H9 (cell line): ENCODE measurements at regions not wholly inside any gene's neighbourhood (a gene's known extent, or its start where the extent isn't known, plus 50 kb on each side); places are given as distances from the start of the nearest gene placed in this dataset.

Experiments
- DNase-seq: peaks from one replicate; pipeline ENCODE4 v3.0.0-alpha.2; 2017
- H2AFZ ChIP-seq: one replicate; pipeline ENCODE4 v1.6.1; 2013; ENCODE audit warnings: mild to moderate bottlenecking, low read length, control low read depth, moderate library complexity
- H2AK5ac ChIP-seq: 2 replicates; pipeline ENCODE4 v1.6.1; 2013; ENCODE audit warnings: low read length, control low read depth, mixed read lengths; ENCODE audit not compliant: insufficient read length
- H2BK120ac ChIP-seq: one replicate; pipeline ENCODE4 v1.6.1; 2013; ENCODE audit warnings: low read depth, mild to moderate bottlenecking, low read length, control low read depth, inconsistent platforms; ENCODE audit not compliant: poor library complexity, severe bottlenecking
- H2BK12ac ChIP-seq: 2 replicates; pipeline ENCODE4 v1.6.1; 2013; ENCODE audit warnings: low read length, control low read depth, mixed read lengths, low read depth; ENCODE audit not compliant: insufficient read length
- H2BK15ac ChIP-seq: 2 replicates; pipeline ENCODE4 v1.6.1; 2013; ENCODE audit warnings: low read depth, low read length, control low read depth
- H2BK20ac ChIP-seq: one replicate; pipeline ENCODE4 v1.6.1; 2013; ENCODE audit warnings: low read depth, mild to moderate bottlenecking, low read length, control low read depth, inconsistent platforms; ENCODE audit not compliant: poor library complexity, severe bottlenecking
- H2BK5ac ChIP-seq: 2 replicates; pipeline ENCODE4 v1.6.1; 2013; ENCODE audit warnings: low read length, control low read depth, mixed read lengths; ENCODE audit not compliant: insufficient read length
- H3K14ac ChIP-seq: 2 replicates; pipeline ENCODE4 v1.6.1; 2013; ENCODE audit warnings: low read length, control low read depth; ENCODE audit not compliant: insufficient read depth
- H3K18ac ChIP-seq: 2 replicates; pipeline ENCODE4 v1.6.1; 2013; ENCODE audit warnings: low read depth, mild to moderate bottlenecking, mixed read lengths, low read length, control low read depth; ENCODE audit not compliant: insufficient read length
- H3K23ac ChIP-seq: 2 replicates; pipeline ENCODE4 v1.6.1; 2013; ENCODE audit warnings: low read length, control low read depth, mixed read lengths, low read depth; ENCODE audit not compliant: insufficient read length
- H3K23me2 ChIP-seq: 2 replicates; pipeline ENCODE4 v1.6.1; 2013; ENCODE audit warnings: low read depth, mild to moderate bottlenecking, mixed read lengths, low read length, control low read depth; ENCODE audit not compliant: insufficient read length, poor library complexity, severe bottlenecking
- H3K27ac ChIP-seq: 2 replicates; pipeline ENCODE4 v1.5.1; 2013; ENCODE audit warnings: low read length, control low read depth, mixed read lengths, low read depth; ENCODE audit not compliant: insufficient read length
- H3K27me3 ChIP-seq: 2 replicates; pipeline ENCODE4 v1.6.1; 2013; ENCODE audit warnings: low read length, control low read depth, inconsistent platforms; ENCODE audit not compliant: insufficient read depth
- H3K4ac ChIP-seq: 2 replicates; pipeline ENCODE4 v1.6.1; 2013; ENCODE audit warnings: low read depth, mild to moderate bottlenecking, control low read depth, inconsistent platforms, low read length, moderate library complexity
- H3K4me1 ChIP-seq: 2 replicates; pipeline ENCODE4 v1.6.1; 2013; ENCODE audit warnings: low read length, control low read depth, inconsistent platforms; ENCODE audit not compliant: insufficient read depth
- H3K4me2 ChIP-seq: 2 replicates; pipeline ENCODE4 v1.6.1; 2013; ENCODE audit warnings: low read length, control low read depth, mixed read lengths; ENCODE audit not compliant: insufficient read length, insufficient read depth
- H3K56ac ChIP-seq: 2 replicates; pipeline ENCODE4 v1.6.1; 2013; ENCODE audit warnings: low read depth, mild to moderate bottlenecking, mixed read lengths, low read length, control low read depth; ENCODE audit not compliant: insufficient read length
- H3K79me1 ChIP-seq: 2 replicates; pipeline ENCODE4 v1.6.1; 2013; ENCODE audit warnings: low read depth, mild to moderate bottlenecking, moderate library complexity, low read length, control low read depth, inconsistent platforms; ENCODE audit not compliant: insufficient read depth, poor library complexity, severe bottlenecking
- H3K79me2 ChIP-seq: 2 replicates; pipeline ENCODE4 v1.6.1; 2013; ENCODE audit warnings: low read length, control low read depth, inconsistent platforms; ENCODE audit not compliant: insufficient read depth
- H3K9ac ChIP-seq: 2 replicates; pipeline ENCODE4 v1.6.1; 2013; ENCODE audit warnings: low read length, control low read depth, mixed read lengths; ENCODE audit not compliant: insufficient read length; ENCODE audit errors: extremely low read depth
- H3K9me3 ChIP-seq: one replicate; pipeline ENCODE4 v1.6.1; 2013; ENCODE audit warnings: low read depth, low read length, inconsistent platforms; ENCODE audit not compliant: control insufficient read depth
- H3T11ph ChIP-seq: one replicate; pipeline ENCODE4 v1.6.1; 2013; ENCODE audit warnings: mild to moderate bottlenecking, low read length, control low read depth, inconsistent platforms
- H4K20me1 ChIP-seq: one replicate; pipeline ENCODE4 v1.6.1; 2013; ENCODE audit not compliant: control insufficient read depth, insufficient read length, insufficient read depth
- H4K5ac ChIP-seq: 2 replicates; pipeline ENCODE4 v1.6.1; 2013; ENCODE audit warnings: low read depth, mild to moderate bottlenecking, mixed read lengths, low read length, control low read depth; ENCODE audit not compliant: insufficient read length
- H4K8ac ChIP-seq: replicated peaks from 2 replicates; pipeline ENCODE4 v1.6.1; 2013; ENCODE audit warnings: low read length, control low read depth, mixed read lengths, low read depth; ENCODE audit not compliant: insufficient read length
- H4K91ac ChIP-seq: 2 replicates; pipeline ENCODE4 v1.6.1; 2013; ENCODE audit warnings: low read depth, mild to moderate bottlenecking, moderate library complexity, mixed read lengths, low read length, control low read depth; ENCODE audit not compliant: insufficient read length
- H3K27ac Mint-ChIP-seq, 3 experiments: 2 replicates in 2 of 3; 3 replicates in 1 of 3; pipeline ENCODE4 v1.8.0; 2020 to 2021; ENCODE audit warnings: mixed read lengths in 3 of 3, mild to moderate bottlenecking in 1 of 3, moderate library complexity in 1 of 3
- H3K27me3 Mint-ChIP-seq: 2 replicates; pipeline ENCODE4 v1.8.0; 2021; ENCODE audit warnings: low read depth, mild to moderate bottlenecking, moderate library complexity, mixed read lengths
- H3K36me3 Mint-ChIP-seq, 3 experiments: 2 replicates in 2 of 3; 3 replicates in 1 of 3; pipeline ENCODE4 v1.8.0; 2020 to 2021; ENCODE audit warnings: low read depth in 3 of 3, mixed read lengths in 3 of 3; ENCODE audit not compliant: insufficient read depth in 1 of 3
- H3K4me1 Mint-ChIP-seq, 2 experiments: 2 replicates each; pipeline ENCODE4 v1.8.0; 2020; ENCODE audit warnings: mixed read lengths in 2 of 2
- H3K4me3 Mint-ChIP-seq, 2 experiments: 2 replicates in 1 of 2; 3 replicates in 1 of 2; pipeline ENCODE4 v1.8.0; 2020 to 2021; ENCODE audit warnings: mild to moderate bottlenecking in 2 of 2, mixed read lengths in 2 of 2, moderate library complexity in 1 of 2
- H3K9me3 Mint-ChIP-seq, 2 experiments: 2 replicates in 1 of 2; 3 replicates in 1 of 2; pipeline ENCODE4 v1.8.0; 2020; ENCODE audit warnings: mild to moderate bottlenecking in 2 of 2, mixed read lengths in 2 of 2, moderate library complexity in 1 of 2
- WGBS: extraction: QIAGEN DNeasy Blood & Tissue Kit; methylation state at CpG from one replicate; pipeline ENCODE4 v1.1.7; 2013; ENCODE audit warnings: missing lambda C conversion rate, low lambda C conversion rate, mixed read lengths; ENCODE audit not compliant: insufficient read length; ENCODE audit errors: extremely low coverage; 5-methylcytosine and 5-hydroxymethylcytosine counted together
- TF ChIP-seq, protein P1 (sequence below): fragments of 200-600 bp; sonication (generic); conservative IDR thresholded peaks from 3 replicates; pipeline ENCODE4 v1.8.0; 2021; ENCODE audit warnings: antibody characterized with exemption, mild to moderate bottlenecking

GRCh38 chr4:138488533-138488932, 246.4 kb upstream of the SLC7A11 start:
- H3K4me1 Mint-ChIP-seq, result peaks cover 12 to 13% of the 10 kb centered on the region in 2 experiments

More at GRCh38 chr4:138488533-138488932, 246.4 kb upstream of the SLC7A11 start:
- no CpG with 5 or more reads among the region's 4 CpGs for WGBS
- no peak overlapping the region for H2BK15ac ChIP-seq
- H3K4ac ChIP-seq, result no peak overlapping the region
- no peaks in the 10 kb centered on the region for H3K23me2 ChIP-seq
- H4K5ac ChIP-seq, result no peak overlapping the region
- no peak overlapping the region for H3K18ac ChIP-seq
- no peak overlapping the region for H3T11ph ChIP-seq
- TF ChIP-seq, protein P1, sequence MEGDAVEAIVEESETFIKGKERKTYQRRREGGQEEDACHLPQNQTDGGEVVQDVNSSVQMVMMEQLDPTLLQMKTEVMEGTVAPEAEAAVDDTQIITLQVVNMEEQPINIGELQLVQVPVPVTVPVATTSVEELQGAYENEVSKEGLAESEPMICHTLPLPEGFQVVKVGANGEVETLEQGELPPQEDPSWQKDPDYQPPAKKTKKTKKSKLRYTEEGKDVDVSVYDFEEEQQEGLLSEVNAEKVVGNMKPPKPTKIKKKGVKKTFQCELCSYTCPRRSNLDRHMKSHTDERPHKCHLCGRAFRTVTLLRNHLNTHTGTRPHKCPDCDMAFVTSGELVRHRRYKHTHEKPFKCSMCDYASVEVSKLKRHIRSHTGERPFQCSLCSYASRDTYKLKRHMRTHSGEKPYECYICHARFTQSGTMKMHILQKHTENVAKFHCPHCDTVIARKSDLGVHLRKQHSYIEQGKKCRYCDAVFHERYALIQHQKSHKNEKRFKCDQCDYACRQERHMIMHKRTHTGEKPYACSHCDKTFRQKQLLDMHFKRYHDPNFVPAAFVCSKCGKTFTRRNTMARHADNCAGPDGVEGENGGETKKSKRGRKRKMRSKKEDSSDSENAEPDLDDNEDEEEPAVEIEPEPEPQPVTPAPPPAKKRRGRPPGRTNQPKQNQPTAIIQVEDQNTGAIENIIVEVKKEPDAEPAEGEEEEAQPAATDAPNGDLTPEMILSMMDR, result no peak
- no peak overlapping the region for H3K9ac ChIP-seq
- Mint-ChIP-seq H3K4me3 (no peak overlapping the region), H3K27ac (no peak overlapping the region; a peak in 1 of 7 replicates), H3K9me3 (no peaks in the 10 kb centered on the region), H3K36me3 (no peaks in the 10 kb centered on the region), H3K27me3 (no peaks in the 10 kb centered on the region)
- H3K23ac ChIP-seq, result no peak overlapping the region
- H3K9me3 ChIP-seq, result no peaks in the 10 kb centered on the region
- H2AFZ ChIP-seq, result no peak overlapping the region
- H2BK12ac ChIP-seq, result no peak overlapping the region
- H3K79me2 ChIP-seq, result no peaks in the 10 kb centered on the region
- H4K20me1 ChIP-seq, result no peaks in the 10 kb centered on the region
- DNase-seq, result no peak
- no peaks in the 10 kb centered on the region for H3K79me1 ChIP-seq
- no peak overlapping the region for H2AK5ac ChIP-seq
- no peak overlapping the region for H2BK5ac ChIP-seq
- peaks cover 3% of the 10 kb centered on the region; the same call in 1 of the 2 replicates for H3K4me1 ChIP-seq
- no peak overlapping the region for H4K8ac ChIP-seq
- H3K27me3 ChIP-seq, result no peaks in the 10 kb centered on the region
- H3K4me2 ChIP-seq, result no peak overlapping the region
- no peak overlapping the region for H4K91ac ChIP-seq
- no peak overlapping the region for H3K56ac ChIP-seq
- no peak overlapping the region for H2BK20ac ChIP-seq
- no peak overlapping the region for H3K14ac ChIP-seq
- no peak overlapping the region for H2BK120ac ChIP-seq
- H3K27ac ChIP-seq, result no peak overlapping the region
